H1 (cell line): ENCODE measurements at regions not wholly inside any gene's neighbourhood (a gene's known extent, or its start where the extent isn't known, plus 50 kb on each side); places are given as distances from the start of the nearest gene placed in this dataset.

Source experiments
- CTCF ChIA-PET: fragments of 300-600 bp; sonication (Branson Sonifier 250); formaldehyde crosslinking; loops from one replicate; lab custom pipeline; 2021; ENCODE audit not compliant: partially characterized antibody; lab: Charles Lee
- POLR2A ChIA-PET: fragments of 300-600 bp; sonication (Branson Sonifier 250); formaldehyde crosslinking; loops from one replicate; lab custom pipeline; 2021; ENCODE audit warnings: inconsistent platforms; ENCODE audit not compliant: partially characterized antibody; lab: Charles Lee
- DNase-seq, 2 experiments: peaks; one replicate each; pipeline versions ENCODE4 v3.0.0 to v3.0.0-alpha.2; 2010 to 2022; ENCODE audit warnings: low spot score in 2 of 2, low read depth in 1 of 2, mixed read lengths in 1 of 2
- FAIRE-seq: peaks from 2 replicates; lab custom pipeline; 2011; peaks lifted over from hg19 to GRCh38; lab: Jason Lieb, UNC
- H2AFZ ChIP-seq: 2 replicates; pipeline ENCODE4 v1.8.1; 2012; ENCODE audit warnings: low read length, inconsistent platforms
- H2AK5ac ChIP-seq: 2 replicates; pipeline ENCODE4 v1.6.1; 2013; ENCODE audit warnings: low read depth, low read length
- H2BK120ac ChIP-seq: replicated peaks from 2 replicates; pipeline ENCODE3; 2013; ENCODE audit warnings: low read depth, low read length, inconsistent platforms
- H2BK12ac ChIP-seq: 2 replicates; pipeline ENCODE4 v1.6.1; 2013; ENCODE audit warnings: low read depth, low read length
- H2BK15ac ChIP-seq: 2 replicates; pipeline ENCODE4 v1.6.1; 2013; ENCODE audit warnings: low read length
- H2BK20ac ChIP-seq: 2 replicates; pipeline ENCODE4 v1.6.1; 2013; ENCODE audit warnings: low read length
- H2BK5ac ChIP-seq: 2 replicates; pipeline ENCODE4 v1.6.1; 2013; ENCODE audit warnings: low read depth, low read length
- H3K14ac ChIP-seq: 2 replicates; pipeline ENCODE4 v1.6.1; 2013; ENCODE audit warnings: inconsistent platforms; ENCODE audit not compliant: insufficient read length
- H3K18ac ChIP-seq: 2 replicates; pipeline ENCODE4 v1.6.1; 2013; ENCODE audit warnings: low read length; ENCODE audit errors: extremely low read depth
- H3K23ac ChIP-seq: 2 replicates; pipeline ENCODE4 v1.6.1; 2013; ENCODE audit warnings: inconsistent platforms; ENCODE audit not compliant: insufficient read length
- H3K23me2 ChIP-seq: 2 replicates; pipeline ENCODE4 v1.6.1; 2013; ENCODE audit warnings: low read depth, low read length
- H3K27ac ChIP-seq: 2 replicates; pipeline ENCODE4 v1.6.1; 2011; ENCODE audit warnings: low read depth, low read length, inconsistent platforms
- H3K27me3 ChIP-seq, 4 experiments: replicated peaks in 1 of 4; 1 replicate in 1 of 4; 2 replicates in 3 of 4; pipeline versions ENCODE4 v1.6.1 to v1.8.1; 2011 to 2013; ENCODE audit warnings: low read length in 3 of 4, mild to moderate bottlenecking in 3 of 4, inconsistent platforms in 2 of 4, mixed read lengths in 2 of 4, moderate library complexity in 1 of 4; ENCODE audit not compliant: control insufficient read depth in 3 of 4, insufficient read depth in 3 of 4; ENCODE audit errors: extremely low read depth in 1 of 4
- H3K36me3 ChIP-seq, 4 experiments: 2 replicates each; pipeline versions ENCODE4 v1.6.1 to v1.8.1; 2011 to 2013; ENCODE audit warnings: mild to moderate bottlenecking in 4 of 4, low read length in 3 of 4, moderate library complexity in 2 of 4, control low read depth in 1 of 4, inconsistent platforms in 1 of 4; ENCODE audit not compliant: insufficient read depth in 4 of 4, control insufficient read depth in 2 of 4
- H3K4ac ChIP-seq: replicated peaks from 2 replicates; pipeline ENCODE3; 2013; ENCODE audit warnings: low read length, low read depth, mixed read lengths, inconsistent platforms; ENCODE audit not compliant: insufficient read length
- H3K4me1 ChIP-seq, 4 experiments: replicated peaks in 1 of 4; 1 replicate in 1 of 4; 2 replicates in 3 of 4; pipeline versions ENCODE4 v1.6.1 to v1.8.1; 2011 to 2013; ENCODE audit warnings: low read length in 3 of 4, inconsistent platforms in 2 of 4, mixed read lengths in 1 of 4; ENCODE audit not compliant: insufficient read depth in 4 of 4, control insufficient read depth in 3 of 4
- H3K4me2 ChIP-seq, 2 experiments: 2 replicates each; pipeline versions ENCODE4 v1.6.1 to v1.8.1; 2011 to 2013; ENCODE audit warnings: low read depth in 2 of 2, low read length in 2 of 2, control low read depth in 1 of 2, inconsistent platforms in 1 of 2, mild to moderate bottlenecking in 1 of 2; ENCODE audit not compliant: insufficient read depth in 1 of 2
- H3K4me3 ChIP-seq, 4 experiments: fragments of 200-600, 300-600 bp in 1 of 4; sonication (generic), shearing (Covaris generic), sonication (Bioruptor Twin) in 1 of 4; 2 replicates each; pipeline versions ENCODE4 v1.5.1 to v1.8.1; 2011 to 2016; ENCODE audit warnings: low read length in 4 of 4, low read depth in 3 of 4, control low read depth in 2 of 4, inconsistent platforms in 2 of 4, mild to moderate bottlenecking in 2 of 4, mixed read lengths in 1 of 4, moderate library complexity in 1 of 4; ENCODE audit not compliant: insufficient read depth in 2 of 4; ENCODE audit errors: extremely low read depth in 1 of 4
- H3K56ac ChIP-seq: replicated peaks from 2 replicates; pipeline ENCODE3; 2013; ENCODE audit warnings: low read depth, mild to moderate bottlenecking, mixed read lengths, low read length, inconsistent platforms; ENCODE audit not compliant: insufficient read length
- H3K79me1 ChIP-seq: 2 replicates; pipeline ENCODE4 v1.6.1; 2013; ENCODE audit warnings: low read depth, low read length, control low read depth
- H3K79me2 ChIP-seq, 2 experiments: 2 replicates each; pipeline versions ENCODE4 v1.6.1 to v1.8.1; 2012 to 2013; ENCODE audit warnings: low read length in 2 of 2, mild to moderate bottlenecking in 2 of 2, inconsistent platforms in 1 of 2; ENCODE audit not compliant: insufficient read depth in 2 of 2, control insufficient read depth in 1 of 2
- H3K9ac ChIP-seq, 4 experiments: replicated peaks in 1 of 4; 1 replicate in 1 of 4; 2 replicates in 3 of 4; pipeline versions ENCODE4 v1.6.1 to v1.8.1; 2011 to 2013; ENCODE audit warnings: low read depth in 3 of 4, low read length in 3 of 4, control low read depth in 2 of 4, mild to moderate bottlenecking in 2 of 4, moderate library complexity in 2 of 4, inconsistent platforms in 1 of 4; ENCODE audit errors: extremely low read depth in 1 of 4
- H3K9me3 ChIP-seq, 2 experiments: 2 replicates each; pipeline versions ENCODE4 v1.6.1 to v1.8.1; 2012 to 2013; ENCODE audit warnings: mild to moderate bottlenecking in 2 of 2, moderate library complexity in 2 of 2, control low read depth in 1 of 2, inconsistent platforms in 1 of 2, low read depth in 1 of 2, low read length in 1 of 2, mixed read lengths in 1 of 2; ENCODE audit not compliant: insufficient read depth in 2 of 2
- H4K20me1 ChIP-seq, 2 experiments: replicated peaks in 1 of 2; 2 replicates each; pipeline versions ENCODE3 to v1.8.1; 2011 to 2013; ENCODE audit warnings: inconsistent platforms in 2 of 2, low read length in 2 of 2, mild to moderate bottlenecking in 1 of 2; ENCODE audit not compliant: insufficient read depth in 2 of 2, control insufficient read depth in 1 of 2
- H4K5ac ChIP-seq: 2 replicates; pipeline ENCODE4 v1.6.1; 2013; ENCODE audit warnings: low read length, low read depth, mixed read lengths, inconsistent platforms; ENCODE audit not compliant: insufficient read length
- H4K8ac ChIP-seq: 2 replicates; pipeline ENCODE4 v1.8.0; 2013; ENCODE audit warnings: mild to moderate bottlenecking, moderate library complexity, low read length, inconsistent platforms; ENCODE audit not compliant: insufficient read depth; ENCODE audit errors: extremely low read depth
- H4K91ac ChIP-seq: replicated peaks from 2 replicates; pipeline ENCODE3; 2013; ENCODE audit warnings: low read length, mixed read lengths, inconsistent platforms; ENCODE audit not compliant: insufficient read length
- ASH2L ChIP-seq: fragments of 200-600, 300-600 bp; sonication (generic); IDR thresholded peaks from one replicate; pipeline ENCODE4 v1.7.1; 2017; ENCODE audit warnings: low read length
- BACH1 ChIP-seq: IDR thresholded peaks from 2 replicates; pipeline ENCODE4 v1.6.1; 2012; ENCODE audit warnings: low read length, improper control_type of control experiment
- CREB1 ChIP-seq: IDR thresholded peaks from 2 replicates; pipeline ENCODE4 v1.6.1; 2012; ENCODE audit warnings: inconsistent platforms
- KDM4A ChIP-seq: IDR thresholded peaks from one replicate; pipeline ENCODE4 v1.7.1; 2012; ENCODE audit warnings: low read depth, mild to moderate bottlenecking, moderate library complexity, low read length, inconsistent platforms; ENCODE audit not compliant: severe bottlenecking
- RAD21 ChIP-seq, 2 experiments: IDR thresholded peaks in 1 of 2; conservative IDR thresholded peaks in 1 of 2; 2 replicates each; pipeline ENCODE4 v1.6.1; 2011; ENCODE audit warnings: low read depth in 2 of 2, low read length in 2 of 2, improper control_type of control experiment in 1 of 2, inconsistent platforms in 1 of 2, mild to moderate bottlenecking in 1 of 2, moderate library complexity in 1 of 2
- RBBP5 ChIP-seq: IDR thresholded peaks from 2 replicates; pipeline ENCODE4 v1.7.1; 2012; ENCODE audit warnings: low read depth, mild to moderate bottlenecking, inconsistent platforms, low read length, moderate library complexity, borderline replicate concordance
- RNF2 ChIP-seq: fragments of 200-900, 300-1000 bp; sonication (generic); IDR thresholded peaks from 2 replicates; pipeline ENCODE4 v1.7.1; 2016; ENCODE audit warnings: borderline replicate concordance, low read depth, mild to moderate bottlenecking, antibody characterized with exemption, low read length; ENCODE audit not compliant: poor library complexity, severe bottlenecking; ENCODE audit errors: missing control alignments
- SIN3A ChIP-seq, 2 experiments: IDR thresholded peaks in 1 of 2; conservative IDR thresholded peaks in 1 of 2; 2 replicates each; pipeline ENCODE4 v1.6.1; 2011 to 2012; ENCODE audit warnings: low read length in 2 of 2, improper control_type of control experiment in 1 of 2, low read depth in 1 of 2, mild to moderate bottlenecking in 1 of 2
- WGBS, 2 experiments: shearing (Covaris generic) in 1 of 2; methylation state at CpG; one replicate each; pipeline versions ENCODE4 v1.1.6 to v1.1.7; 2013 to 2015; ENCODE audit warnings: low lambda C conversion rate in 2 of 2, mixed read lengths in 2 of 2, inconsistent platforms in 1 of 2, low coverage in 1 of 2, missing lambda C conversion rate in 1 of 2; ENCODE audit not compliant: insufficient replicate concordance in 2 of 2, insufficient coverage in 1 of 2, insufficient read length in 1 of 2; ENCODE audit errors: extremely low coverage in 1 of 2, missing lambda C conversion rate in 1 of 2; 5-methylcytosine and 5-hydroxymethylcytosine counted together
- TF ChIP-seq, protein P1 (sequence below): IDR thresholded peaks from 2 replicates; pipeline ENCODE4 v1.6.1; 2011; ENCODE audit warnings: low read depth, mild to moderate bottlenecking, low read length; ENCODE audit not compliant: insufficient read depth

DNA sequence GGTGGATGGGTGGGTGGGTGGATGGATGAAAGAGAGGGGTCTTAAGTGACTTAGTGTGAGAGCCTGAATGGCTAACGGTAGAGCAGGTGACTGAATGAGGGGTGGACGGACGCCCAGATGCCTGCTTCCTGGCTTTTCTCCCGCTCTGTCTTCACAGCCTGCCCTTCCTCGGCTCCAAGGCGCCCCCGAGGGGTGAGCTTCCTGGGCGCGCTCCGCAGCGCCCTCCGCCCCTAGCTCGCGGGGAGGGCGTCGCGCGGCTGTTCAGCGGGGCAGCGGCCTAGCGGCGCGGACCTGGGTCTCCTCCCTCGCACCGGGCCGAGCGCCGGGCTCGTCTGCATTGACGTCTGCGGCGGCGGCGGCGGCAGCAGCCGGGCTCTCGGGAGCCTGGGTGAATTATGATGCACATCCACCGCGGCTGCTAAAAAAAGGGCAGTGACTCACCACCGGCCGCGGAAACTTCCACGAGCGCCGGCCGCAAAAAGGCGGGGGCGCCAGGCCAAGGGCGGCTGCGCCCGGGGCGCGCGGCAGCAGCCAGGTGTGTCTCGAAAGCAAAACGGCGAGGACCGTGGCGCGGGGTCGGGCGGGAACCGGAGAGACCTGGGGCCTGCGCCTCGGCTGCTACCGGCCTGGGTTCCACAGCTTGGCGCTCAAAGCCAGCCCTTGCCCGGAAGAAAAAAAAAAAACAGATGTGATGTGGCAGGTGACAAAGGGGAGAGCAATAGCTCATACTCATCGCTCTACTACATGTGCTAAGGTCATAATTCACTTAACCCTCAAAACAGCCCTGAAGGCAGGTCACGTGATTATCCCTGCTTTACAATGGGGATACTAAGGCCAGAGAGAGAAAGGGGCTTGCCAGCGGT is 143.0 kb upstream of the ADRA1B start:
- ChIA-PET POLR2A (interaction anchor here (0.5 to 1.4 kb wide), 2 partner anchors 11 to 525 kb away, joined by 3 read pairs; no protein-coding TSS in a partner anchor), CTCF (interaction anchor here (0.5 to 2.6 kb wide), 15 partner anchors 10 to 326 kb away, joined by 3 to 15 read pairs (median 4); partner anchors contain the start of gene ADRA1B)
- Histone ChIP-seq H3K36me3 (no peaks in the 10 kb centered on the region), H3K4me1 (peaks cover 5 to 14% (median 6%) of the 10 kb centered on the region in 4 experiments), H3K9me3 (no peaks in the 10 kb centered on the region), H2BK20ac (no peak overlapping the region), H4K91ac (peak overlapping the region; percentile 29), H3K9ac (peak overlapping the region in 1 of 4 experiments; percentile 9; a peak in 1 of 7 replicates), H3K56ac (no peak overlapping the region), H3K14ac (no peak overlapping the region), H3K23me2 (peaks cover 2% of the 10 kb centered on the region; the same call in 1 of the 2 replicates), H3K4ac (no peak overlapping the region), H3K27me3 (peaks cover 0 to 10% (median 5%) of the 10 kb centered on the region in 4 experiments; a peak in 4 of 7 replicates), H4K8ac (peak overlapping the region; percentile 35; the same call in 1 of the 2 replicates), H2BK12ac (peak overlapping the region; percentile 96; the same call in 1 of the 2 replicates), H3K4me3 (peak overlapping the region in 3 of 4 experiments; percentile 14 to 60 (median 14); a peak in 7 of 8 replicates), H2AK5ac (0 out of 2 replicates have a peak overlapping the region, but pooled peaks have one; percentile 87), H2BK120ac (no peak overlapping the region), H4K5ac (no peak overlapping the region), H3K27ac (no peak overlapping the region), H2AFZ (peak overlapping the region; percentile 95; the same call in 1 of the 2 replicates), H4K20me1 (no peaks in the 10 kb centered on the region), H2BK15ac (peak overlapping the region; percentile 46; the same call in 1 of the 2 replicates), H3K23ac (no peak overlapping the region), H3K79me2 (no peaks in the 10 kb centered on the region), H2BK5ac (no peak overlapping the region), H3K79me1 (no peaks in the 10 kb centered on the region), H3K18ac (no peak overlapping the region; the same call in 1 of the 2 replicates), H3K4me2 (peak overlapping the region; percentile 63 to 71)
- DNase-seq = peak in 1 of 2 experiments; percentile 71
- FAIRE-seq = no peak
- 9% methylated on average over 52 of the region's 71 CpGs; no CpG with 5 or more reads in 1 of the 2 experiments for WGBS, 2 experiments
- TF ChIP-seq CREB1 = peak; percentile 39; the same call in 1 of the 2 replicates
- TF ChIP-seq RAD21 (IDR thresholded peaks at IDR 0.05 in 1 of 2, conservative IDR thresholded peaks at IDR 0.05 in 1 of 2; ENCODE audit: low read depth in 2 of 2, low read length in 2 of 2) = peak; percentile 56 to 68
- TF ChIP-seq ASH2L = no peak
- TF ChIP-seq SIN3A (conservative IDR thresholded peaks at IDR 0.05 in 1 of 2, IDR thresholded peaks at IDR 0.05 in 1 of 2; ENCODE audit: low read depth in 1 of 2, low read length in 2 of 2) = no peak
- TF ChIP-seq RNF2 = no peak
- peak; percentile 54 for TF ChIP-seq KDM4A
- TF ChIP-seq, protein P1, sequence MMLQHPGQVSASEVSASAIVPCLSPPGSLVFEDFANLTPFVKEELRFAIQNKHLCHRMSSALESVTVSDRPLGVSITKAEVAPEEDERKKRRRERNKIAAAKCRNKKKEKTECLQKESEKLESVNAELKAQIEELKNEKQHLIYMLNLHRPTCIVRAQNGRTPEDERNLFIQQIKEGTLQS = no peak
- TF ChIP-seq RBBP5 = no peak
- TF ChIP-seq BACH1 = no peak
